ENCODE measurements at regions not wholly inside any gene's neighbourhood (a gene's known extent, or its start where the extent isn't known, plus 50 kb on each side); places are given as distances from the start of the nearest gene placed in this dataset.

- in situ Hi-C loops (cut with MboI; ENCODE audit: low sequenced_read_pairs) = no loop called here
- Histone ChIP-seq H3K9me3 (no peaks in the 10 kb centered on the region), H3K4me3 (no peak overlapping the region), H3K36me3 (replicated peaks) (no peaks in the 10 kb centered on the region), H3K4me1 (no peaks in the 10 kb centered on the region), H3K27me3 (ENCODE audit: low read depth) (no peaks in the 10 kb centered on the region)
- DNase-seq (ENCODE audit: low spot score in 2 of 2) = no peak
Measured at GRCh38 chr19:30757837-30758617, 385.8 kb downstream of the ZNF536 start.

GRCh38 chr19:30757104-30757836 lies 385.1 kb downstream of the ZNF536 start:
- in situ Hi-C loops (cut with MboI; ENCODE audit: low sequenced_read_pairs) = no loop called here
- Histone ChIP-seq H3K4me3 (no peak overlapping the region), H3K4me1 (no peaks in the 10 kb centered on the region), H3K9me3 (no peaks in the 10 kb centered on the region), H3K36me3 (replicated peaks) (no peaks in the 10 kb centered on the region), H3K27me3 (ENCODE audit: low read depth) (no peaks in the 10 kb centered on the region)
- DNase-seq (ENCODE audit: low spot score in 2 of 2) = no peak

GRCh38 chr19:30755581-30755980 lies 383.4 kb downstream of the ZNF536 start:
- Histone ChIP-seq H3K9me3 (no peaks in the 10 kb centered on the region), H3K4me1 (no peaks in the 10 kb centered on the region), H3K36me3 (replicated peaks) (no peaks in the 10 kb centered on the region), H3K27me3 (ENCODE audit: low read depth) (no peaks in the 10 kb centered on the region), H3K4me3 (no peak overlapping the region)
- in situ Hi-C loops (cut with MboI; ENCODE audit: low sequenced_read_pairs) = no loop called here
- DNase-seq (ENCODE audit: low spot score in 2 of 2) = no peak

GRCh38 chr19:30754162-30754561 lies 382.0 kb downstream of the ZNF536 start:
- Histone ChIP-seq H3K4me3 (no peak overlapping the region), H3K27me3 (ENCODE audit: low read depth) (no peaks in the 10 kb centered on the region), H3K4me1 (no peaks in the 10 kb centered on the region), H3K9me3 (no peaks in the 10 kb centered on the region), H3K36me3 (replicated peaks) (no peaks in the 10 kb centered on the region)
- in situ Hi-C loops (cut with MboI; ENCODE audit: low sequenced_read_pairs) = no loop called here
- DNase-seq (ENCODE audit: low spot score in 2 of 2) = no peak

- Histone ChIP-seq H3K4me1 (no peaks in the 10 kb centered on the region), H3K36me3 (replicated peaks) (no peaks in the 10 kb centered on the region), H3K27me3 (ENCODE audit: low read depth) (no peaks in the 10 kb centered on the region), H3K4me3 (no peak overlapping the region), H3K9me3 (no peaks in the 10 kb centered on the region)
- DNase-seq (ENCODE audit: low spot score in 2 of 2) = no peak
- in situ Hi-C loops (cut with MboI; ENCODE audit: low sequenced_read_pairs) = no loop called here
Measured at GRCh38 chr19:30752876-30753275, 380.7 kb downstream of the ZNF536 start.

- H3K4me1 ChIP-seq = no peaks in the 10 kb centered on the region
- DNase-seq (ENCODE audit: low spot score in 2 of 2) = no peak
- H3K4me3 ChIP-seq = no peak overlapping the region
- H3K36me3 ChIP-seq (replicated peaks) = no peaks in the 10 kb centered on the region
- no peaks in the 10 kb centered on the region for H3K9me3 ChIP-seq
- in situ Hi-C loops (cut with MboI; ENCODE audit: low sequenced_read_pairs) = no loop called here
- H3K27me3 ChIP-seq (ENCODE audit: low read depth) = no peaks in the 10 kb centered on the region
Measured at GRCh38 chr19:30752201-30752600, 380.0 kb downstream of the ZNF536 start.

GRCh38 chr19:30745476-30745985 lies 373.3 kb downstream of the ZNF536 start:
- Histone ChIP-seq H3K9me3 (no peaks in the 10 kb centered on the region), H3K4me1 (no peaks in the 10 kb centered on the region), H3K27me3 (ENCODE audit: low read depth) (peaks cover 30% of the 10 kb centered on the region), H3K36me3 (replicated peaks) (no peaks in the 10 kb centered on the region), H3K4me3 (no peak overlapping the region)
- DNase-seq (ENCODE audit: low spot score in 2 of 2) = no peak
- in situ Hi-C loops (cut with MboI; ENCODE audit: low sequenced_read_pairs) = no loop called here

- Histone ChIP-seq H3K4me3 (no peak overlapping the region), H3K9me3 (no peaks in the 10 kb centered on the region), H3K27me3 (ENCODE audit: low read depth) (peaks cover 30% of the 10 kb centered on the region), H3K36me3 (replicated peaks) (no peaks in the 10 kb centered on the region), H3K4me1 (no peaks in the 10 kb centered on the region)
- in situ Hi-C loops (cut with MboI; ENCODE audit: low sequenced_read_pairs) = no loop called here
- no peak for DNase-seq (ENCODE audit: low spot score in 2 of 2)
Measured at GRCh38 chr19:30744741-30745475, 372.7 kb downstream of the ZNF536 start.

- Histone ChIP-seq H3K36me3 (replicated peaks) (no peaks in the 10 kb centered on the region), H3K9me3 (no peaks in the 10 kb centered on the region), H3K4me3 (no peak overlapping the region), H3K4me1 (no peaks in the 10 kb centered on the region), H3K27me3 (ENCODE audit: low read depth) (peaks cover 30% of the 10 kb centered on the region)
- in situ Hi-C loops (cut with MboI; ENCODE audit: low sequenced_read_pairs) = no loop called here
- no peak for DNase-seq (ENCODE audit: low spot score in 2 of 2)
Measured at GRCh38 chr19:30743702-30744101, 371.5 kb downstream of the ZNF536 start.

GRCh38 chr19:30743011-30743410 lies 370.8 kb downstream of the ZNF536 start:
- no peaks in the 10 kb centered on the region for H3K9me3 ChIP-seq
- H3K4me3 ChIP-seq = no peak overlapping the region
- H3K27me3 ChIP-seq (ENCODE audit: low read depth) = peaks cover 30% of the 10 kb centered on the region
- H3K4me1 ChIP-seq = no peaks in the 10 kb centered on the region
- in situ Hi-C loops (cut with MboI; ENCODE audit: low sequenced_read_pairs) = no loop called here
- DNase-seq (ENCODE audit: low spot score in 2 of 2) = no peak
- H3K36me3 ChIP-seq (replicated peaks) = no peaks in the 10 kb centered on the region

- Histone ChIP-seq H3K4me3 (no peak overlapping the region), H3K27me3 (ENCODE audit: low read depth) (peaks cover 30% of the 10 kb centered on the region)
Measured at GRCh38 chr19:30742406-30742938, 370.3 kb downstream of the ZNF536 start.

GRCh38 chr19:30741566-30741965 lies 369.4 kb downstream of the ZNF536 start:
- H3K9me3 ChIP-seq = no peaks in the 10 kb centered on the region
- H3K4me1 ChIP-seq = no peaks in the 10 kb centered on the region
- no peaks in the 10 kb centered on the region for H3K36me3 ChIP-seq (replicated peaks)
- in situ Hi-C loops (cut with MboI; ENCODE audit: low sequenced_read_pairs) = no loop called here
- no peak for DNase-seq (ENCODE audit: low spot score in 2 of 2)
- H3K4me3 ChIP-seq = no peak overlapping the region
- H3K27me3 ChIP-seq (ENCODE audit: low read depth) = peaks cover 30% of the 10 kb centered on the region

More at GRCh38 chr19:30742406-30742938, 370.3 kb downstream of the ZNF536 start:
- H3K36me3 ChIP-seq (replicated peaks) = no peaks in the 10 kb centered on the region
- no peaks in the 10 kb centered on the region for H3K4me1 ChIP-seq
- no peaks in the 10 kb centered on the region for H3K9me3 ChIP-seq
- in situ Hi-C loops (cut with MboI; ENCODE audit: low sequenced_read_pairs) = no loop called here
- DNase-seq (ENCODE audit: low spot score in 2 of 2) = no peak

GRCh38 chr19:30739394-30739793 lies 367.2 kb downstream of the ZNF536 start:
- H3K27me3 ChIP-seq (ENCODE audit: low read depth) = peaks cover 29% of the 10 kb centered on the region

More at GRCh38 chr19:30739394-30739793, 367.2 kb downstream of the ZNF536 start:
- Histone ChIP-seq H3K4me3 (no peak overlapping the region), H3K9me3 (no peaks in the 10 kb centered on the region), H3K36me3 (replicated peaks) (no peaks in the 10 kb centered on the region), H3K4me1 (no peaks in the 10 kb centered on the region)
- no peak for DNase-seq (ENCODE audit: low spot score in 2 of 2)
- in situ Hi-C loops (cut with MboI; ENCODE audit: low sequenced_read_pairs) = no loop called here
